ENCODE measurements at regions not wholly inside any gene's neighbourhood (a gene's known extent, or its start where the extent isn't known, plus 50 kb on each side); places are given as distances from the start of the nearest gene placed in this dataset.

- Mint-ChIP-seq H3K4me3 (no peak overlapping the region), H3K27ac (no peak overlapping the region)
Measured at GRCh38 chr14:21749306-21749868, 75.8 kb upstream of the OR4E1 start.

GRCh38 chr14:21748869-21749303 lies 75.3 kb upstream of the OR4E1 start:
- Mint-ChIP-seq H3K27me3 (peaks cover 18% of the 10 kb centered on the region), H3K4me1 (peaks cover 4% of the 10 kb centered on the region), H3K4me3 (no peak overlapping the region), H3K9me3 (ENCODE audit: insufficient read depth) (no peaks in the 10 kb centered on the region), H3K27ac (no peak overlapping the region)
- 4% methylated on average over 5 of the region's 5 CpGs for WGBS (ENCODE audit: insufficient coverage)
- ChIA-PET CTCF (interaction anchor here (1.1 kb wide), 1 partner anchor 14 kb away, joined by 3 read pairs; no protein-coding TSS in a partner anchor), POLR2A (no interaction called here)
- intact Hi-C loops (cut with micrococcal nuclease), result no loop called here
- Histone ChIP-seq H3K79me2 (ENCODE audit: control insufficient read depth, insufficient read depth, low read length) (no peaks in the 10 kb centered on the region), H3K27me3 (replicated peaks in 1 of 4; ENCODE audit: control extremely low read depth in 1 of 4, control insufficient read depth in 3 of 4, insufficient read depth in 4 of 4, low read length in 3 of 4) (no peaks in the 10 kb centered on the region), H4K20me1 (ENCODE audit: control insufficient read depth, insufficient read depth, low read length, poor library complexity, severe bottlenecking) (no peaks in the 10 kb centered on the region), H3K4me1 (ENCODE audit: control insufficient read depth in 2 of 2, insufficient read depth in 2 of 2, low read length in 2 of 2) (peaks cover 0 to 2% of the 10 kb centered on the region in 2 donors), H3K4me2 (replicated peaks; ENCODE audit: low read depth, low read length, poor library complexity, severe bottlenecking) (no peak overlapping the region), H3K9ac (ENCODE audit: low read length) (no peak overlapping the region), H3K36me3 (replicated peaks in 1 of 2; ENCODE audit: control extremely low read depth in 1 of 2, control insufficient read depth in 1 of 2, extremely low read depth in 1 of 2, insufficient read depth in 2 of 2, low read length in 1 of 2) (no peaks in the 10 kb centered on the region), H3K9me3 (ENCODE audit: control extremely low read depth in 1 of 3, control insufficient read depth in 2 of 3, insufficient read depth in 1 of 3, low read length in 2 of 3) (no peaks in the 10 kb centered on the region), H2AFZ (ENCODE audit: insufficient read depth, low read depth, low read length, poor library complexity, severe bottlenecking) (peak overlapping the region; percentile 63), H3K4me3 (ENCODE audit: control extremely low read depth in 1 of 5, extremely low read depth in 1 of 5, insufficient read depth in 1 of 5, low read depth in 2 of 5, low read length in 4 of 5) (no peak overlapping the region), H3K27ac (ENCODE audit: low read length in 2 of 2) (no peak overlapping the region)
- TF ChIP-seq, protein P1, sequence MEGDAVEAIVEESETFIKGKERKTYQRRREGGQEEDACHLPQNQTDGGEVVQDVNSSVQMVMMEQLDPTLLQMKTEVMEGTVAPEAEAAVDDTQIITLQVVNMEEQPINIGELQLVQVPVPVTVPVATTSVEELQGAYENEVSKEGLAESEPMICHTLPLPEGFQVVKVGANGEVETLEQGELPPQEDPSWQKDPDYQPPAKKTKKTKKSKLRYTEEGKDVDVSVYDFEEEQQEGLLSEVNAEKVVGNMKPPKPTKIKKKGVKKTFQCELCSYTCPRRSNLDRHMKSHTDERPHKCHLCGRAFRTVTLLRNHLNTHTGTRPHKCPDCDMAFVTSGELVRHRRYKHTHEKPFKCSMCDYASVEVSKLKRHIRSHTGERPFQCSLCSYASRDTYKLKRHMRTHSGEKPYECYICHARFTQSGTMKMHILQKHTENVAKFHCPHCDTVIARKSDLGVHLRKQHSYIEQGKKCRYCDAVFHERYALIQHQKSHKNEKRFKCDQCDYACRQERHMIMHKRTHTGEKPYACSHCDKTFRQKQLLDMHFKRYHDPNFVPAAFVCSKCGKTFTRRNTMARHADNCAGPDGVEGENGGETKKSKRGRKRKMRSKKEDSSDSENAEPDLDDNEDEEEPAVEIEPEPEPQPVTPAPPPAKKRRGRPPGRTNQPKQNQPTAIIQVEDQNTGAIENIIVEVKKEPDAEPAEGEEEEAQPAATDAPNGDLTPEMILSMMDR (IDR thresholded peaks at IDR 0.05), result peak; percentile 61
- TF ChIP-seq EZH2 (IDR thresholded peaks at IDR 0.05; ENCODE audit: borderline replicate concordance, insufficient read depth, low read depth, low read length, poor library complexity, severe bottlenecking), result no peak
- DNase-seq (peak; percentile 20), ATAC-seq (ENCODE audit: low read depth) (no peak)

More at GRCh38 chr14:21749306-21749868, 75.8 kb upstream of the OR4E1 start:
- intact Hi-C loops (cut with micrococcal nuclease), result no loop called here
- Histone ChIP-seq H3K36me3 (replicated peaks in 1 of 2; ENCODE audit: control extremely low read depth in 1 of 2, control insufficient read depth in 1 of 2, extremely low read depth in 1 of 2, insufficient read depth in 2 of 2, low read length in 1 of 2) (no peaks in the 10 kb centered on the region), H3K79me2 (ENCODE audit: control insufficient read depth, insufficient read depth, low read length) (no peaks in the 10 kb centered on the region), H4K20me1 (ENCODE audit: control insufficient read depth, insufficient read depth, low read length, poor library complexity, severe bottlenecking) (no peaks in the 10 kb centered on the region), H3K27ac (ENCODE audit: low read length in 2 of 2) (no peak overlapping the region), H3K4me2 (replicated peaks; ENCODE audit: low read depth, low read length, poor library complexity, severe bottlenecking) (no peak overlapping the region), H3K9ac (ENCODE audit: low read length) (no peak overlapping the region), H3K9me3 (ENCODE audit: control extremely low read depth in 1 of 3, control insufficient read depth in 2 of 3, insufficient read depth in 1 of 3, low read length in 2 of 3) (no peaks in the 10 kb centered on the region), H3K4me3 (ENCODE audit: control extremely low read depth in 1 of 5, extremely low read depth in 1 of 5, insufficient read depth in 1 of 5, low read depth in 2 of 5, low read length in 4 of 5) (no peak overlapping the region), H3K4me1 (ENCODE audit: control insufficient read depth in 2 of 2, insufficient read depth in 2 of 2, low read length in 2 of 2) (peaks cover 0 to 2% of the 10 kb centered on the region in 2 donors), H3K27me3 (replicated peaks in 1 of 4; ENCODE audit: control extremely low read depth in 1 of 4, control insufficient read depth in 3 of 4, insufficient read depth in 4 of 4, low read length in 3 of 4) (no peaks in the 10 kb centered on the region), H2AFZ (ENCODE audit: insufficient read depth, low read depth, low read length, poor library complexity, severe bottlenecking) (peak overlapping the region; percentile 63)
- ATAC-seq (ENCODE audit: low read depth) (no peak), DNase-seq (no peak)
- CTCF ChIA-PET, result interaction anchor here (1.1 to 1.3 kb wide), 2 partner anchors 9 to 14 kb away, joined by 3 to 4 read pairs; no protein-coding TSS in a partner anchor
- peaks cover 4% of the 10 kb centered on the region for H3K4me1 Mint-ChIP-seq
- H3K9me3 Mint-ChIP-seq (ENCODE audit: insufficient read depth), result no peaks in the 10 kb centered on the region
- TF ChIP-seq, protein P1 (IDR thresholded peaks at IDR 0.05), result no peak
- no peak for TF ChIP-seq EZH2 (IDR thresholded peaks at IDR 0.05; ENCODE audit: borderline replicate concordance, insufficient read depth, low read depth, low read length, poor library complexity, severe bottlenecking)
- WGBS (ENCODE audit: insufficient coverage), result no CpG with 5 or more reads among the region's 5 CpGs
- POLR2A ChIA-PET, result no interaction called here
- H3K27me3 Mint-ChIP-seq, result peaks cover 18% of the 10 kb centered on the region
